WTC11 (cell line): ENCODE measurements at regions not wholly inside any gene's neighbourhood (a gene's known extent, or its start where the extent isn't known, plus 50 kb on each side); places are given as distances from the start of the nearest gene placed in this dataset.

ENCODE experiments used
- ATAC-seq: fragments of 200-7000 bp; cut with Tn5 transposase; 2 replicates; pipeline ENCODE4 v1.10.0; 2021; ENCODE audit warnings: mild to moderate bottlenecking, moderate library complexity
- CTCF ChIA-PET: fragments of 300-600 bp; sonication (Branson Sonifier 250); formaldehyde crosslinking; loops from one replicate; lab custom pipeline; 2021; ENCODE audit warnings: antibody characterized with exemption; lab: Charles Lee
- POLR2A ChIA-PET: fragments of 350-600 bp; sonication (Branson Sonifier 250); formaldehyde crosslinking; loops from one replicate; lab custom pipeline; 2021; ENCODE audit warnings: antibody characterized with exemption; lab: Charles Lee
- DNase-seq: peaks from one replicate; pipeline ENCODE4 v3.0.0; 2021; ENCODE audit warnings: low spot score
- H3K27ac Mint-ChIP-seq: 2 replicates; pipeline ENCODE4 v1.8.0; 2021; ENCODE audit warnings: mixed read lengths
- H3K27me3 Mint-ChIP-seq: 2 replicates; pipeline ENCODE4 v1.8.0; 2021; ENCODE audit warnings: low read depth, mild to moderate bottlenecking, moderate library complexity, mixed read lengths
- H3K36me3 Mint-ChIP-seq: 2 replicates; pipeline ENCODE4 v1.8.0; 2021; ENCODE audit warnings: mixed read lengths
- H3K4me1 Mint-ChIP-seq: 2 replicates; pipeline ENCODE4 v1.8.0; 2022; ENCODE audit warnings: mixed read lengths
- H3K4me3 Mint-ChIP-seq: 2 replicates; pipeline ENCODE4 v1.8.0; 2021; ENCODE audit warnings: mild to moderate bottlenecking, moderate library complexity, mixed read lengths
- H3K9me3 Mint-ChIP-seq: 2 replicates; pipeline ENCODE4 v1.8.0; 2021; ENCODE audit warnings: mixed read lengths
- ATF1 ChIP-seq: sonication (generic); formaldehyde crosslinking; IDR thresholded peaks from 2 replicates; pipeline ENCODE4 v1.8.1; 2023; ENCODE audit warnings: mild to moderate bottlenecking, moderate library complexity, missing genetic modification reagents
- CBFB ChIP-seq: sonication (generic); formaldehyde crosslinking; IDR thresholded peaks from 2 replicates; pipeline ENCODE4 v1.8.1; 2022; ENCODE audit warnings: mild to moderate bottlenecking, low read depth, missing genetic modification reagents
- ETV6 ChIP-seq: sonication (generic); formaldehyde crosslinking; IDR thresholded peaks from 2 replicates; pipeline ENCODE4 v1.8.1; 2022; ENCODE audit warnings: mild to moderate bottlenecking, missing genetic modification reagents
- JUN ChIP-seq: sonication (generic); formaldehyde crosslinking; IDR thresholded peaks from 2 replicates; pipeline ENCODE4 v1.8.0; 2023; ENCODE audit warnings: mild to moderate bottlenecking, missing genetic modification reagents
- KAT7 ChIP-seq: sonication (generic); formaldehyde crosslinking; IDR thresholded peaks from 2 replicates; pipeline ENCODE4 v1.8.1; 2023; ENCODE audit warnings: missing genetic modification reagents, mild to moderate bottlenecking, borderline replicate concordance
- PRRX2 ChIP-seq: fragments of 250-450 bp; sonication (Bioruptor Pico); IDR thresholded peaks from 2 replicates; pipeline ENCODE4 v1.8.0; 2021; ENCODE audit warnings: mild to moderate bottlenecking
- SMAD4 ChIP-seq: sonication (generic); formaldehyde crosslinking; IDR thresholded peaks from 2 replicates; pipeline ENCODE4 v1.8.0; 2022; ENCODE audit warnings: mild to moderate bottlenecking, missing genetic modification reagents
- SP1 ChIP-seq: sonication (generic); formaldehyde crosslinking; conservative IDR thresholded peaks from 2 replicates; pipeline ENCODE4 v1.8.1; 2022; ENCODE audit warnings: missing genetic modification reagents
- TEAD1 ChIP-seq: sonication (generic); formaldehyde crosslinking; IDR thresholded peaks from 2 replicates; pipeline ENCODE4 v1.8.0; 2022; ENCODE audit warnings: mild to moderate bottlenecking, missing genetic modification reagents
- ZNF423 ChIP-seq: fragments of 250-450 bp; sonication (Bioruptor Pico); IDR thresholded peaks from 2 replicates; pipeline ENCODE4 v2.1.2; 2022; ENCODE audit warnings: mild to moderate bottlenecking, moderate library complexity
- TF ChIP-seq, protein P1 (sequence below): fragments of 200-600 bp; IDR thresholded peaks from 2 replicates; pipeline ENCODE4 v1.8.0; 2022; ENCODE audit warnings: antibody characterized with exemption
- TF ChIP-seq, protein P2 (sequence below): sonication (generic); formaldehyde crosslinking; IDR thresholded peaks from 2 replicates; pipeline ENCODE4 v1.8.0; 2022; ENCODE audit warnings: mild to moderate bottlenecking, missing genetic modification reagents
- TF ChIP-seq, protein P3 (sequence below): fragments of 250-450 bp; sonication (Bioruptor Pico); IDR thresholded peaks from 2 replicates; pipeline ENCODE4 v1.9.0; 2021; ENCODE audit warnings: moderate library complexity, mild to moderate bottlenecking, inconsistent platforms, borderline replicate concordance
- TF ChIP-seq, protein P4 (sequence below): sonication (generic); formaldehyde crosslinking; IDR thresholded peaks from 2 replicates; pipeline ENCODE4 v1.8.1; 2022; ENCODE audit warnings: low read depth, mild to moderate bottlenecking, moderate library complexity, missing genetic modification reagents, borderline replicate concordance
- TF ChIP-seq, protein P5 (sequence below): fragments of 250-450 bp; sonication (Bioruptor Pico); IDR thresholded peaks from 2 replicates; pipeline ENCODE4 v1.9.0; 2021; ENCODE audit warnings: mild to moderate bottlenecking, borderline replicate concordance
- TF ChIP-seq, protein P6 (sequence below): sonication (generic); formaldehyde crosslinking; IDR thresholded peaks from 2 replicates; pipeline ENCODE4 v1.8.1; 2022; ENCODE audit warnings: mild to moderate bottlenecking, missing genetic modification reagents, moderate library complexity, borderline replicate concordance
- TF ChIP-seq, protein P7 (sequence below): fragments of 250-450 bp; sonication (Bioruptor Pico); IDR thresholded peaks from 2 replicates; pipeline ENCODE4 v1.9.0; 2021; ENCODE audit warnings: mild to moderate bottlenecking
- TF ChIP-seq, protein P8 (sequence below): sonication (generic); formaldehyde crosslinking; IDR thresholded peaks from 2 replicates; pipeline ENCODE4 v1.8.0; 2022; ENCODE audit warnings: mild to moderate bottlenecking, missing genetic modification reagents

DNA sequence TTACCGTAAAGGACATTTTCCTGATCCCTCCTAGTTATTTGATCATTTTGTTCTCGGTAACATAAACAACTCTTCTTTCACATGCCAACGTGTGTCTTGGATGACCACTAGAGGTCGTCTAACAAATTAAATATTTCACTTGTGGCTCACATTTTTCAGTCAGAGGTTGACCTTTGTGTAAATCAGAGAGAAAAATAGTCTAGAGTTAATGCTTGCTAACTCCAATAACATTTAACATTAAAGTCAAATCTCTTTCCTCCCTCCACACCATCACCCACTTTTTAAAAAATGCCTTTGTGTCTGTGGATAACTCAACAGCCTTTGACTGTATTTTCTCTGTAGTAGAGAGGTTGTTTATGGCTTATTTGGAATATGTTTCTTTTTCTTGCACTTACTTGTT is 220.5 kb upstream of the B3GALT2 start:
- CTCF ChIA-PET: no interaction called here
- Mint-ChIP-seq H3K27me3 (no peaks in the 10 kb centered on the region), H3K4me1 (no peaks in the 10 kb centered on the region), H3K36me3 (no peaks in the 10 kb centered on the region), H3K27ac (no peak overlapping the region), H3K9me3 (no peaks in the 10 kb centered on the region), H3K4me3 (no peak overlapping the region)
- peak; percentile 41; the same call in 1 of the 2 replicates for ATAC-seq
- no peak for DNase-seq
- TF ChIP-seq ZNF423 (CRISPR knock-in tag) (no peak), JUN (no peak), PRRX2 (CRISPR knock-in tag) (no peak)
- TF ChIP-seq, protein P1, sequence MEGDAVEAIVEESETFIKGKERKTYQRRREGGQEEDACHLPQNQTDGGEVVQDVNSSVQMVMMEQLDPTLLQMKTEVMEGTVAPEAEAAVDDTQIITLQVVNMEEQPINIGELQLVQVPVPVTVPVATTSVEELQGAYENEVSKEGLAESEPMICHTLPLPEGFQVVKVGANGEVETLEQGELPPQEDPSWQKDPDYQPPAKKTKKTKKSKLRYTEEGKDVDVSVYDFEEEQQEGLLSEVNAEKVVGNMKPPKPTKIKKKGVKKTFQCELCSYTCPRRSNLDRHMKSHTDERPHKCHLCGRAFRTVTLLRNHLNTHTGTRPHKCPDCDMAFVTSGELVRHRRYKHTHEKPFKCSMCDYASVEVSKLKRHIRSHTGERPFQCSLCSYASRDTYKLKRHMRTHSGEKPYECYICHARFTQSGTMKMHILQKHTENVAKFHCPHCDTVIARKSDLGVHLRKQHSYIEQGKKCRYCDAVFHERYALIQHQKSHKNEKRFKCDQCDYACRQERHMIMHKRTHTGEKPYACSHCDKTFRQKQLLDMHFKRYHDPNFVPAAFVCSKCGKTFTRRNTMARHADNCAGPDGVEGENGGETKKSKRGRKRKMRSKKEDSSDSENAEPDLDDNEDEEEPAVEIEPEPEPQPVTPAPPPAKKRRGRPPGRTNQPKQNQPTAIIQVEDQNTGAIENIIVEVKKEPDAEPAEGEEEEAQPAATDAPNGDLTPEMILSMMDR: peak; percentile 48
- POLR2A ChIA-PET: no interaction called here

DNA sequence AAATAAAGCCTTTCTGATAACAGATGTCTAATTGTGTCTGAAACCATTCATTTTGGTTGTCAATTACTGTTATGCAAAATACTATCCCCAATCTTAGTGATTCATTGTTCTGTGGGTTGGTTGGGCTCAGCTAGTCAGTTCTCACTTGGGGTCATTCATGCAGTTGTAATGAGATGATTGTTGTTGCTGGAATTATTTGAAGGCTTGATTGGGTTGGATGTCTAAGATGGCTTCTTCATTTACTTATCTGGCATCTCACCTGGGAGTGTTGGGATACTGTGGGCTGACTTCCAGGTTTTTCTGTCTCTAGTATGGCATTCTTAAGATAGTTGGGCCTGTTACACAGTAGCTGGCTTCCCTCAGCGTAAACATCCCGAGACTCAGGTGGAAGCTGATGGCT is 217.8 kb upstream of the B3GALT2 start:
- TF ChIP-seq PRRX2 (CRISPR knock-in tag): no peak
- TF ChIP-seq, protein P2, sequence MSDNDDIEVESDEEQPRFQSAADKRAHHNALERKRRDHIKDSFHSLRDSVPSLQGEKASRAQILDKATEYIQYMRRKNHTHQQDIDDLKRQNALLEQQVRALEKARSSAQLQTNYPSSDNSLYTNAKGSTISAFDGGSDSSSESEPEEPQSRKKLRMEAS (CRISPR knock-in tag): no peak
- TF ChIP-seq, protein P3, sequence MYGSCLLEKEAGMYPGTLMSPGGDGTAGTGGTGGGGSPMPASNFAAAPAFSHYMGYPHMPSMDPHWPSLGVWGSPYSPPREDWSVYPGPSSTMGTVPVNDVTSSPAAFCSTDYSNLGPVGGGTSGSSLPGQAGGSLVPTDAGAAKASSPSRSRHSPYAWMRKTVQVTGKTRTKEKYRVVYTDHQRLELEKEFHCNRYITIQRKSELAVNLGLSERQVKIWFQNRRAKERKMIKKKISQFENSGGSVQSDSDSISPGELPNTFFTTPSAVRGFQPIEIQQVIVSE: no peak
- TF ChIP-seq, protein P4, sequence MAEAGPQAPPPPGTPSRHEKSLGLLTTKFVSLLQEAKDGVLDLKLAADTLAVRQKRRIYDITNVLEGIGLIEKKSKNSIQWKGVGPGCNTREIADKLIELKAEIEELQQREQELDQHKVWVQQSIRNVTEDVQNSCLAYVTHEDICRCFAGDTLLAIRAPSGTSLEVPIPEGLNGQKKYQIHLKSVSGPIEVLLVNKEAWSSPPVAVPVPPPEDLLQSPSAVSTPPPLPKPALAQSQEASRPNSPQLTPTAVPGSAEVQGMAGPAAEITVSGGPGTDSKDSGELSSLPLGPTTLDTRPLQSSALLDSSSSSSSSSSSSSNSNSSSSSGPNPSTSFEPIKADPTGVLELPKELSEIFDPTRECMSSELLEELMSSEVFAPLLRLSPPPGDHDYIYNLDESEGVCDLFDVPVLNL (CRISPR knock-in tag): no peak
- TF ChIP-seq ATF1 (CRISPR knock-in tag): no peak
- no peak for TF ChIP-seq CBFB (CRISPR knock-in tag)
- TF ChIP-seq, protein P5, sequence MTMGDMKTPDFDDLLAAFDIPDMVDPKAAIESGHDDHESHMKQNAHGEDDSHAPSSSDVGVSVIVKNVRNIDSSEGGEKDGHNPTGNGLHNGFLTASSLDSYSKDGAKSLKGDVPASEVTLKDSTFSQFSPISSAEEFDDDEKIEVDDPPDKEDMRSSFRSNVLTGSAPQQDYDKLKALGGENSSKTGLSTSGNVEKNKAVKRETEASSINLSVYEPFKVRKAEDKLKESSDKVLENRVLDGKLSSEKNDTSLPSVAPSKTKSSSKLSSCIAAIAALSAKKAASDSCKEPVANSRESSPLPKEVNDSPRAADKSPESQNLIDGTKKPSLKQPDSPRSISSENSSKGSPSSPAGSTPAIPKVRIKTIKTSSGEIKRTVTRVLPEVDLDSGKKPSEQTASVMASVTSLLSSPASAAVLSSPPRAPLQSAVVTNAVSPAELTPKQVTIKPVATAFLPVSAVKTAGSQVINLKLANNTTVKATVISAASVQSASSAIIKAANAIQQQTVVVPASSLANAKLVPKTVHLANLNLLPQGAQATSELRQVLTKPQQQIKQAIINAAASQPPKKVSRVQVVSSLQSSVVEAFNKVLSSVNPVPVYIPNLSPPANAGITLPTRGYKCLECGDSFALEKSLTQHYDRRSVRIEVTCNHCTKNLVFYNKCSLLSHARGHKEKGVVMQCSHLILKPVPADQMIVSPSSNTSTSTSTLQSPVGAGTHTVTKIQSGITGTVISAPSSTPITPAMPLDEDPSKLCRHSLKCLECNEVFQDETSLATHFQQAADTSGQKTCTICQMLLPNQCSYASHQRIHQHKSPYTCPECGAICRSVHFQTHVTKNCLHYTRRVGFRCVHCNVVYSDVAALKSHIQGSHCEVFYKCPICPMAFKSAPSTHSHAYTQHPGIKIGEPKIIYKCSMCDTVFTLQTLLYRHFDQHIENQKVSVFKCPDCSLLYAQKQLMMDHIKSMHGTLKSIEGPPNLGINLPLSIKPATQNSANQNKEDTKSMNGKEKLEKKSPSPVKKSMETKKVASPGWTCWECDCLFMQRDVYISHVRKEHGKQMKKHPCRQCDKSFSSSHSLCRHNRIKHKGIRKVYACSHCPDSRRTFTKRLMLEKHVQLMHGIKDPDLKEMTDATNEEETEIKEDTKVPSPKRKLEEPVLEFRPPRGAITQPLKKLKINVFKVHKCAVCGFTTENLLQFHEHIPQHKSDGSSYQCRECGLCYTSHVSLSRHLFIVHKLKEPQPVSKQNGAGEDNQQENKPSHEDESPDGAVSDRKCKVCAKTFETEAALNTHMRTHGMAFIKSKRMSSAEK: no peak
- no peak for TF ChIP-seq TEAD1
- TF ChIP-seq, protein P6, sequence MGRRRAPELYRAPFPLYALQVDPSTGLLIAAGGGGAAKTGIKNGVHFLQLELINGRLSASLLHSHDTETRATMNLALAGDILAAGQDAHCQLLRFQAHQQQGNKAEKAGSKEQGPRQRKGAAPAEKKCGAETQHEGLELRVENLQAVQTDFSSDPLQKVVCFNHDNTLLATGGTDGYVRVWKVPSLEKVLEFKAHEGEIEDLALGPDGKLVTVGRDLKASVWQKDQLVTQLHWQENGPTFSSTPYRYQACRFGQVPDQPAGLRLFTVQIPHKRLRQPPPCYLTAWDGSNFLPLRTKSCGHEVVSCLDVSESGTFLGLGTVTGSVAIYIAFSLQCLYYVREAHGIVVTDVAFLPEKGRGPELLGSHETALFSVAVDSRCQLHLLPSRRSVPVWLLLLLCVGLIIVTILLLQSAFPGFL: no peak
- TF ChIP-seq, protein P7, sequence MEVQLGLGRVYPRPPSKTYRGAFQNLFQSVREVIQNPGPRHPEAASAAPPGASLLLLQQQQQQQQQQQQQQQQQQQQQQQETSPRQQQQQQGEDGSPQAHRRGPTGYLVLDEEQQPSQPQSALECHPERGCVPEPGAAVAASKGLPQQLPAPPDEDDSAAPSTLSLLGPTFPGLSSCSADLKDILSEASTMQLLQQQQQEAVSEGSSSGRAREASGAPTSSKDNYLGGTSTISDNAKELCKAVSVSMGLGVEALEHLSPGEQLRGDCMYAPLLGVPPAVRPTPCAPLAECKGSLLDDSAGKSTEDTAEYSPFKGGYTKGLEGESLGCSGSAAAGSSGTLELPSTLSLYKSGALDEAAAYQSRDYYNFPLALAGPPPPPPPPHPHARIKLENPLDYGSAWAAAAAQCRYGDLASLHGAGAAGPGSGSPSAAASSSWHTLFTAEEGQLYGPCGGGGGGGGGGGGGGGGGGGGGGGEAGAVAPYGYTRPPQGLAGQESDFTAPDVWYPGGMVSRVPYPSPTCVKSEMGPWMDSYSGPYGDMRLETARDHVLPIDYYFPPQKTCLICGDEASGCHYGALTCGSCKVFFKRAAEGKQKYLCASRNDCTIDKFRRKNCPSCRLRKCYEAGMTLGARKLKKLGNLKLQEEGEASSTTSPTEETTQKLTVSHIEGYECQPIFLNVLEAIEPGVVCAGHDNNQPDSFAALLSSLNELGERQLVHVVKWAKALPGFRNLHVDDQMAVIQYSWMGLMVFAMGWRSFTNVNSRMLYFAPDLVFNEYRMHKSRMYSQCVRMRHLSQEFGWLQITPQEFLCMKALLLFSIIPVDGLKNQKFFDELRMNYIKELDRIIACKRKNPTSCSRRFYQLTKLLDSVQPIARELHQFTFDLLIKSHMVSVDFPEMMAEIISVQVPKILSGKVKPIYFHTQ (CRISPR knock-in tag): no peak
- no peak for TF ChIP-seq KAT7
- TF ChIP-seq, protein P8, sequence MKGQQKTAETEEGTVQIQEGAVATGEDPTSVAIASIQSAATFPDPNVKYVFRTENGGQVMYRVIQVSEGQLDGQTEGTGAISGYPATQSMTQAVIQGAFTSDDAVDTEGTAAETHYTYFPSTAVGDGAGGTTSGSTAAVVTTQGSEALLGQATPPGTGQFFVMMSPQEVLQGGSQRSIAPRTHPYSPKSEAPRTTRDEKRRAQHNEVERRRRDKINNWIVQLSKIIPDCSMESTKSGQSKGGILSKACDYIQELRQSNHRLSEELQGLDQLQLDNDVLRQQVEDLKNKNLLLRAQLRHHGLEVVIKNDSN (CRISPR knock-in tag): no peak
- no peak for TF ChIP-seq SP1 (CRISPR knock-in tag)
- no peak for TF ChIP-seq ETV6 (CRISPR knock-in tag)
- TF ChIP-seq SMAD4: no peak
- no peaks in the 10 kb centered on the region for H3K27me3 Mint-ChIP-seq
- no peak for ATAC-seq
- H3K9me3 Mint-ChIP-seq: no peaks in the 10 kb centered on the region
- ChIA-PET POLR2A (no interaction called here), CTCF (no interaction called here)
- DNase-seq: no peak
- H3K27ac Mint-ChIP-seq: no peak overlapping the region
- H3K4me1 Mint-ChIP-seq: no peaks in the 10 kb centered on the region
- H3K36me3 Mint-ChIP-seq: no peaks in the 10 kb centered on the region
- no peak overlapping the region for H3K4me3 Mint-ChIP-seq
